Endothelial cell of umbilical vein (primary cell): ENCODE measurements at regions not wholly inside any gene's neighbourhood (a gene's known extent, or its start where the extent isn't known, plus 50 kb on each side); places are given as distances from the start of the nearest gene placed in this dataset.

ENCODE experiments used
- BruUV-seq: library from RNA; stranded (reverse); fragments of 400-500 nt; replicated peaks from 2 replicates; lab custom pipeline; 2021; lab: Mats Ljungman, UMichigan
- CTCF ChIA-PET: fragments of 300-600, 350-600 bp; sonication (Branson Sonifier 250); formaldehyde crosslinking; loops from one replicate; lab custom pipeline; 2021; ENCODE audit warnings: antibody characterized with exemption, inconsistent platforms; lab: Charles Lee
- POLR2A ChIA-PET: fragments of 300-600, 350-600 bp; sonication (Branson Sonifier 250); formaldehyde crosslinking; loops from one replicate; lab custom pipeline; 2021; ENCODE audit warnings: antibody characterized with exemption, inconsistent platforms; lab: Charles Lee
- DNase-seq: peaks from one replicate; pipeline ENCODE4 v3.0.0-alpha.2; 2011; ENCODE audit warnings: low read depth, low spot score
- FAIRE-seq: peaks from 2 replicates; lab custom pipeline; 2011; peaks lifted over from hg19 to GRCh38; lab: Jason Lieb, UNC
- H2AFZ ChIP-seq: 2 replicates; pipeline ENCODE4 v1.6.0; 2012; ENCODE audit warnings: low read depth, low read length, control low read depth, inconsistent platforms
- H3K27ac ChIP-seq: 2 replicates; pipeline ENCODE4 v1.5.1; 2011; ENCODE audit warnings: low read depth, mild to moderate bottlenecking, control low read depth, low read length, moderate library complexity; ENCODE audit not compliant: insufficient read depth
- H3K27me3 ChIP-seq, 2 experiments: 2 replicates each; pipeline versions ENCODE4 v1.6.0 to v1.6.1; 2011; ENCODE audit warnings: low read length in 2 of 2, mixed read lengths in 1 of 2; ENCODE audit not compliant: control insufficient read depth in 2 of 2, insufficient read depth in 2 of 2
- H3K36me3 ChIP-seq, 2 experiments: 2 replicates in 1 of 2; 3 replicates in 1 of 2; pipeline ENCODE4 v1.5.1; 2011; ENCODE audit warnings: low read length in 2 of 2, mild to moderate bottlenecking in 1 of 2, moderate library complexity in 1 of 2; ENCODE audit not compliant: control insufficient read depth in 2 of 2, insufficient read depth in 2 of 2; ENCODE audit errors: extremely low read depth in 1 of 2
- H3K4me1 ChIP-seq: 3 replicates; pipeline ENCODE4 v1.5.1; 2011; ENCODE audit warnings: mild to moderate bottlenecking, low read length; ENCODE audit not compliant: control insufficient read depth, insufficient read depth; ENCODE audit errors: extremely low read depth
- H3K4me2 ChIP-seq: 2 replicates; pipeline ENCODE4 v1.6.1; 2011; ENCODE audit warnings: low read length, control low read depth, mixed read lengths; ENCODE audit not compliant: insufficient read depth
- H3K4me3 ChIP-seq, 3 experiments: fragments of 200-600 bp in 1 of 3; sonication (generic), shearing (Covaris generic) in 1 of 3; replicated peaks in 1 of 3; 2 replicates each; pipeline ENCODE4 v1.5.1; 2011 to 2016; ENCODE audit warnings: control low read depth in 3 of 3, low read length in 3 of 3, mild to moderate bottlenecking in 2 of 3, inconsistent platforms in 1 of 3, low read depth in 1 of 3, moderate library complexity in 1 of 3; ENCODE audit not compliant: insufficient read depth in 1 of 3
- H3K79me2 ChIP-seq: 2 replicates; pipeline ENCODE4 v1.6.0; 2012; ENCODE audit warnings: low read length, inconsistent platforms; ENCODE audit not compliant: control insufficient read depth, insufficient read depth
- H3K9ac ChIP-seq: replicated peaks from 2 replicates; pipeline ENCODE3; 2011; ENCODE audit warnings: low read length, control low read depth; ENCODE audit not compliant: insufficient read depth; ENCODE audit errors: extremely low read depth
- H3K9me1 ChIP-seq: replicated peaks from 3 replicates; pipeline ENCODE4 v1.6.0; 2011; ENCODE audit warnings: mild to moderate bottlenecking, low read length; ENCODE audit not compliant: control insufficient read depth, insufficient read depth; ENCODE audit errors: extremely low read depth
- H3K9me3 ChIP-seq: replicated peaks from 2 replicates; pipeline ENCODE4 v1.5.1; 2012; ENCODE audit warnings: low read length, inconsistent platforms; ENCODE audit not compliant: control insufficient read depth, insufficient read depth
- H4K20me1 ChIP-seq: replicated peaks from 2 replicates; pipeline ENCODE3; 2011; ENCODE audit warnings: mild to moderate bottlenecking, low read length; ENCODE audit not compliant: control insufficient read depth, insufficient read depth; ENCODE audit errors: extremely low read depth
- CTCF ChIP-seq, 2 donors: IDR thresholded peaks; 1 replicate in 1 of 2; 2 replicates in 1 of 2; pipeline ENCODE4 v1.5.1; 2011; ENCODE audit warnings: low read length in 2 of 2, mild to moderate bottlenecking in 2 of 2, moderate library complexity in 2 of 2, control low read depth in 1 of 2, inconsistent platforms in 1 of 2, low read depth in 1 of 2; ENCODE audit not compliant: insufficient read depth in 1 of 2; ENCODE audit errors: extremely low read depth in 1 of 2
- FOS ChIP-seq: IDR thresholded peaks from 2 replicates; pipeline ENCODE4 v1.6.1; 2011; ENCODE audit warnings: mild to moderate bottlenecking, low read length, moderate library complexity, borderline replicate concordance; ENCODE audit not compliant: insufficient read depth
- JUN ChIP-seq: IDR thresholded peaks from 2 replicates; pipeline ENCODE4 v1.6.1; 2011; ENCODE audit warnings: borderline replicate concordance, low read depth; ENCODE audit not compliant: insufficient read length, insufficient read depth
- MAX ChIP-seq: IDR thresholded peaks from 2 replicates; pipeline ENCODE4 v1.6.1; 2011; ENCODE audit not compliant: insufficient read depth, insufficient read length
- MYC ChIP-seq: IDR thresholded peaks from one replicate; pipeline ENCODE4 v1.6.1; 2011; ENCODE audit warnings: mild to moderate bottlenecking, low read depth, low read length
- POLR2A ChIP-seq: IDR thresholded peaks from 2 replicates; pipeline ENCODE4 v1.6.1; 2012; ENCODE audit warnings: low read depth, mild to moderate bottlenecking, control low read depth, low read length
- POLR2AphosphoS5 ChIP-seq: IDR thresholded peaks from 2 replicates; pipeline ENCODE4 v1.6.1; 2012; ENCODE audit warnings: low read depth, mild to moderate bottlenecking, control low read depth, low read length, moderate library complexity; ENCODE audit not compliant: insufficient read depth
- dilution Hi-C: fragments of 300-500 bp; cut with MboI; formaldehyde crosslinking; loops from one replicate; pipeline ENCODE4 v1.15.0; 2019; ENCODE audit warnings: low sequenced_read_pairs; ENCODE audit not compliant: extremely low pct_ligation_motif_present
- intact Hi-C: fragments of 100-400 bp; cut with micrococcal nuclease; formaldehyde crosslinking; loops from one replicate; pipeline ENCODE4 v1.10.0; 2022

GRCh38 chr21:16533692-16534407, 804.1 kb downstream of the USP25 start:
- Histone ChIP-seq H2AFZ (no peak overlapping the region), H3K4me1 (peaks cover 59% of the 10 kb centered on the region), H3K36me3 (no peaks in the 10 kb centered on the region), H4K20me1 (no peaks in the 10 kb centered on the region), H3K27ac (no peak overlapping the region), H3K9me1 (no peaks in the 10 kb centered on the region), H3K4me3 (no peak overlapping the region), H3K79me2 (peaks cover 25% of the 10 kb centered on the region), H3K9me3 (no peaks in the 10 kb centered on the region), H3K4me2 (peak overlapping the region; percentile 33), H3K27me3 (no peaks in the 10 kb centered on the region), H3K9ac (no peak overlapping the region)
- no peak for TF ChIP-seq MYC
- TF ChIP-seq POLR2A = no peak
- TF ChIP-seq POLR2AphosphoS5 = no peak
- TF ChIP-seq CTCF (IDR thresholded peaks at IDR 0.05; ENCODE audit: extremely low read depth in 1 of 2, insufficient read depth in 1 of 2, low read depth in 1 of 2, low read length in 2 of 2) = no peak
- TF ChIP-seq FOS = no peak
- TF ChIP-seq JUN = no peak
- no peak for TF ChIP-seq MAX
- no peak for FAIRE-seq
- dilution Hi-C loops = no loop called here
- BruUV-seq = no TSS peak
- ChIA-PET POLR2A (no interaction called here), CTCF (interaction anchor here (0.7 kb wide), 1 partner anchor 27 kb away, joined by 3 read pairs; no protein-coding TSS in a partner anchor)
- DNase-seq = no peak
- intact Hi-C loops = loop anchor here (5.0 to 10.0 kb wide), 3 partner anchors 53 to 419 kb away; no protein-coding TSS in a partner anchor
